ENCODE measurements at regions not wholly inside any gene's neighbourhood (a gene's known extent, or its start where the extent isn't known, plus 50 kb on each side); places are given as distances from the start of the nearest gene placed in this dataset.

GRCh38 chr15:25548600-25548999 is 109.8 kb upstream of the UBE3A start:
- intact Hi-C loops (cut with DNase I; ENCODE audit: low total_unique reads), result no loop called here
- no peak overlapping the region for H3K4me3 ChIP-seq
- TF ChIP-seq CTCF (IDR thresholded peaks at IDR 0.05) (no peak), POLR2A (IDR thresholded peaks at IDR 0.05) (no peak)
- no peak for DNase-seq
- no peaks in the 10 kb centered on the region for H3K27me3 ChIP-seq
- no peaks in the 10 kb centered on the region for H3K4me1 ChIP-seq
- no peaks in the 10 kb centered on the region for H3K9me3 ChIP-seq
- no peaks in the 10 kb centered on the region for H3K36me3 ChIP-seq
- no peak overlapping the region for H3K27ac ChIP-seq

GRCh38 chr15:25545889-25546288 is 107.1 kb upstream of the UBE3A start:
- TF ChIP-seq POLR2A (IDR thresholded peaks at IDR 0.05), result no peak
- TF ChIP-seq CTCF (IDR thresholded peaks at IDR 0.05), result no peak
- Histone ChIP-seq H3K4me1 (no peaks in the 10 kb centered on the region), H3K27me3 (no peaks in the 10 kb centered on the region), H3K4me3 (no peak overlapping the region), H3K9me3 (no peaks in the 10 kb centered on the region), H3K27ac (no peak overlapping the region), H3K36me3 (no peaks in the 10 kb centered on the region)
- intact Hi-C loops (cut with DNase I; ENCODE audit: low total_unique reads), result no loop called here
- no peak for DNase-seq

GRCh38 chr15:25545017-25545416 is 106.2 kb upstream of the UBE3A start:
- Histone ChIP-seq H3K27ac (no peak overlapping the region), H3K27me3 (no peaks in the 10 kb centered on the region), H3K36me3 (no peaks in the 10 kb centered on the region), H3K4me3 (no peak overlapping the region), H3K9me3 (no peaks in the 10 kb centered on the region), H3K4me1 (no peaks in the 10 kb centered on the region)
- DNase-seq, result no peak
- TF ChIP-seq CTCF (IDR thresholded peaks at IDR 0.05), result no peak
- no peak for TF ChIP-seq POLR2A (IDR thresholded peaks at IDR 0.05)
- intact Hi-C loops (cut with DNase I; ENCODE audit: low total_unique reads), result no loop called here

- Histone ChIP-seq H3K4me3 (no peak overlapping the region), H3K27me3 (no peaks in the 10 kb centered on the region), H3K9me3 (no peaks in the 10 kb centered on the region), H3K27ac (no peak overlapping the region), H3K36me3 (no peaks in the 10 kb centered on the region), H3K4me1 (no peaks in the 10 kb centered on the region)
- TF ChIP-seq POLR2A (IDR thresholded peaks at IDR 0.05) (no peak), CTCF (IDR thresholded peaks at IDR 0.05) (no peak)
- intact Hi-C loops (cut with DNase I; ENCODE audit: low total_unique reads), result no loop called here
- no peak for DNase-seq
Observed at GRCh38 chr15:25544076-25544475, 105.3 kb upstream of the UBE3A start.

- H3K4me1 ChIP-seq, result no peaks in the 10 kb centered on the region
- no peak overlapping the region for H3K4me3 ChIP-seq
- H3K9me3 ChIP-seq, result no peaks in the 10 kb centered on the region
- H3K36me3 ChIP-seq, result no peaks in the 10 kb centered on the region
- H3K27ac ChIP-seq, result no peak overlapping the region
- intact Hi-C loops (cut with DNase I; ENCODE audit: low total_unique reads), result no loop called here
- DNase-seq, result peak; percentile 52 to 63
- no peaks in the 10 kb centered on the region for H3K27me3 ChIP-seq
- TF ChIP-seq CTCF (IDR thresholded peaks at IDR 0.05) (no peak), POLR2A (IDR thresholded peaks at IDR 0.05) (no peak)
Observed at GRCh38 chr15:25543196-25543595, 104.4 kb upstream of the UBE3A start.
